Memory B cell (primary cell): ENCODE measurements at regions not wholly inside any gene's neighbourhood (a gene's known extent, or its start where the extent isn't known, plus 50 kb on each side); places are given as distances from the start of the nearest gene placed in this dataset.

ENCODE experiments used
- ATAC-seq: fragments of 150-1000 bp; cut with Tn5 transposase; 2 replicates; pipeline ENCODE4 v1.10.0; 2021; ENCODE audit warnings: low read depth, mild to moderate bottlenecking, moderate library complexity
- DNase-seq, 2 donors: peaks; one replicate each; pipeline ENCODE4 v3.0.0; 2022; ENCODE audit warnings: low spot score in 2 of 2
- H3K27ac Mint-ChIP-seq: one replicate; pipeline ENCODE4 v1.8.0; 2022; ENCODE audit warnings: mild to moderate bottlenecking, moderate library complexity, mixed read lengths
- H3K27me3 Mint-ChIP-seq: one replicate; pipeline ENCODE4 v1.8.0; 2022; ENCODE audit warnings: mixed read lengths
- H3K36me3 Mint-ChIP-seq: one replicate; pipeline ENCODE4 v1.8.0; 2022; ENCODE audit warnings: mild to moderate bottlenecking, mixed read lengths
- H3K4me1 Mint-ChIP-seq: one replicate; pipeline ENCODE4 v1.8.0; 2022; ENCODE audit warnings: mixed read lengths
- H3K4me3 Mint-ChIP-seq: one replicate; pipeline ENCODE4 v1.8.0; 2022; ENCODE audit warnings: mild to moderate bottlenecking, moderate library complexity, mixed read lengths
- H3K9me3 Mint-ChIP-seq: one replicate; pipeline ENCODE4 v1.8.0; 2022; ENCODE audit warnings: mixed read lengths

DNA sequence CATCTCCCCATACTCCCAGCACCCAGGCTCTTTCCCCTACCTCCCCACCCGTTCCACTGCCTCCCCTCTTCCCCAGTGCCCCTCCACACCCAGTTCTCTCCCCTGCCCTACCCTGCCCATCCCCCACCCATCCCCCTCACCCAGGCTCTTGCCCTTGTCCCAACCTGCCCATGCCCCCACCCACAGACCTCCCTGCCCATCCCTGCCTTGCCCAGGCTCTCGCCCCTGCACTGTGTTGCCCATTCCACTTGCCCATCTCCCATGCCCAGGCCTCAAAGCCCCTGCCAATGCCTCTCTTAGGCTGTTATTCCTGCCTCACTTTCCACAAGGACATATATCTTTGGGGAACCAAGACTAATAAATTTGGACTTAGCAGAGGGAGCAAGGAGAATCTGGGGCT lies 262.6 kb upstream of the CXCL12 start:
- H3K27ac Mint-ChIP-seq = no peak overlapping the region

GRCh38 chr10:44647877-44648542 lies 263.1 kb upstream of the CXCL12 start:
- no peak overlapping the region for H3K4me3 Mint-ChIP-seq
- H3K36me3 Mint-ChIP-seq = no peaks in the 10 kb centered on the region
- H3K27ac Mint-ChIP-seq = no peak overlapping the region
- peaks cover 4% of the 10 kb centered on the region for H3K9me3 Mint-ChIP-seq
- H3K27me3 Mint-ChIP-seq = no peaks in the 10 kb centered on the region
- DNase-seq = no peak
- H3K4me1 Mint-ChIP-seq = no peaks in the 10 kb centered on the region
- ATAC-seq = no peak

More for the DNA sequence above, 262.6 kb upstream of the CXCL12 start:
- H3K4me1 Mint-ChIP-seq = no peaks in the 10 kb centered on the region
- DNase-seq (no peak), ATAC-seq (no peak)
- no peaks in the 10 kb centered on the region for H3K36me3 Mint-ChIP-seq
- H3K9me3 Mint-ChIP-seq = peaks cover 4% of the 10 kb centered on the region
- H3K4me3 Mint-ChIP-seq = no peak overlapping the region
- H3K27me3 Mint-ChIP-seq = no peaks in the 10 kb centered on the region

DNA sequence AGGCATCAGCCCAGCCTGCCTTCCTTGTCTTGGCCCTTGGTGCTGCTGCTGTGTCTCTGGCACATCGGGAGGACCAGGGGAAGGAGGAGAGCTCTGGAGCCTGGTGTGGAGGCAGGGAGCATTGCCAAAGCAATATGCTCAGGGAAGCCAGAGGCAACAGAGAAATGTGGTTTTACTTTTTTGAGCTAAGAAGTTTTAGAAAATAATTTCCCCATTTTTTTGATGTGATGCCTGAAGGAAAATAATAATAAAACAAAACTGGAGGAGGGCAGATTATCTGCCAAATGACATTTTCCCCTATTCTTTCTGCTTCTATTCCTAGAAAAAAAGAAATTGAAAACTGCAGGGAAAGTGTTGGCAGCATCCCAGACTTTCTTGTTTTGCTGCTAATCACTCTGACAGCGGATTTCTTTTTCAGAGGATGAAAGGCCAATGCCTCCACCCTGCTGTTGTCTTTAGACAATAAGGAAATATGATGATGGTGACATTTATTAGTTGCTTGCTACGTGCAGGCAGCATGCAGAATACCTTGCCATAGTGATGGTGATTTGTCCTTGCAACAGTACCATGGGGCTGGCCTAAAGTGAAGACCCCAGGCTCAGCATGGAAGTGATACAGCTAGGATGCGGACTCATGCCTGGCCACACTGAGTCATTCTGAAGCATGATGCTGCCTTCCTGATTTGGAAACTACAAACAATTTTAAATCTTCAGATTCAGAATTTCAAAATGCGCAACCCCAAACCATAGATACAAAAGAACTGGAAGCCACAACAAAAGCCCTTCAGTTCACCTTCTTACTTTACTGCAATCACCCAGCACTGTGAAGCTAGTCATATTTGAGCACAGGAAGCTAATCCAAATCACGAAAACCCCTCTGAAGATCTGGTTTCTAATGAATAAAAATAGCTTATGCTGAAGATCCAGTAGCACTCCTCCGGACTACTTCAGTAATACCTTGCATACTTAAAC lies 260.2 kb upstream of the TMEM72 start:
- no peak for ATAC-seq
- no peak for DNase-seq
- Mint-ChIP-seq H3K9me3 (peaks cover 2% of the 10 kb centered on the region), H3K27me3 (no peaks in the 10 kb centered on the region), H3K36me3 (no peaks in the 10 kb centered on the region), H3K4me3 (no peak overlapping the region), H3K4me1 (no peaks in the 10 kb centered on the region), H3K27ac (no peak overlapping the region)

DNA sequence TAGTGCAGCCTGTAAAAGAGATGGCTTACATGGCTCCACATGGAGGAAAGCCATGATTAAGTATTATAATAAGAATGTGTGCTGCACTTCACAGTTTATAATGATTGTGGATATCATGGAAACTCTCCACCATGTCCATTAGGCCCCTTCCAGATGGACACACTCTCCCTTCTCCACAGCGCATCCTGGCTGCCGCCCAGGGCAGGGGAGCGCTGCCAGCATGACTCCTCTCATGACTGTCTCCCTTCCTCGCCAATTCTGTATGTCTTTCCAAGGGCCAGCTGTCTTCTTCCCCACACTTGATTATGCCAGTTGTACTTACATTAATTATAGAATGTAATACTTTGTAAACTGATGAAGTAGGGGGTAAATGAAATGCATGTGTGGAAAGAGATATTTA lies 259.3 kb upstream of the TMEM72 start:
- no peak for ATAC-seq
- Mint-ChIP-seq H3K27me3 (no peaks in the 10 kb centered on the region), H3K4me1 (no peaks in the 10 kb centered on the region), H3K4me3 (no peak overlapping the region), H3K36me3 (no peaks in the 10 kb centered on the region), H3K9me3 (peaks cover 2% of the 10 kb centered on the region), H3K27ac (no peak overlapping the region)
- DNase-seq = no peak

DNA sequence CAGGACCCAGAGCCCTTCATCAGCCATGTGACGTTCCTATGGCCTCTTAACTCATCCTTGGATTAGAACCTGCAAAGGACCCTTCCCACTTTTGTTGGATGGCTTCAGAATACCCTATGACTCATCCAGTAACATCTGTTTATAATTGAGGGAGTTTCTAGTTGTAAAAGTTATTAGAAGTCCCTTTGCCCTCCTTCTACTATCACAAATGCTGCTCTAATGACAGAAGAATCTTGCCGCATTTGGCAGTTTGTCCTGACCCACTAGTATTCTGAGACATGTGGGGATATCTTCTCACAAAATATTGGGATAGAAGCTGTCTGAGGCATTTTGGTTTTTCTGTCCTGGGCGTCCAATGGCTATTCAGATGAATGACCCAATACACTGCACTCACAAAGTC lies 251.8 kb upstream of the TMEM72 start:
- DNase-seq (no peak), ATAC-seq (no peak)
- H3K27ac Mint-ChIP-seq = no peak overlapping the region
- peaks cover 5% of the 10 kb centered on the region for H3K27me3 Mint-ChIP-seq
- no peaks in the 10 kb centered on the region for H3K4me1 Mint-ChIP-seq
- H3K36me3 Mint-ChIP-seq = no peaks in the 10 kb centered on the region
- H3K4me3 Mint-ChIP-seq = no peak overlapping the region
- peaks cover 3% of the 10 kb centered on the region for H3K9me3 Mint-ChIP-seq

DNA sequence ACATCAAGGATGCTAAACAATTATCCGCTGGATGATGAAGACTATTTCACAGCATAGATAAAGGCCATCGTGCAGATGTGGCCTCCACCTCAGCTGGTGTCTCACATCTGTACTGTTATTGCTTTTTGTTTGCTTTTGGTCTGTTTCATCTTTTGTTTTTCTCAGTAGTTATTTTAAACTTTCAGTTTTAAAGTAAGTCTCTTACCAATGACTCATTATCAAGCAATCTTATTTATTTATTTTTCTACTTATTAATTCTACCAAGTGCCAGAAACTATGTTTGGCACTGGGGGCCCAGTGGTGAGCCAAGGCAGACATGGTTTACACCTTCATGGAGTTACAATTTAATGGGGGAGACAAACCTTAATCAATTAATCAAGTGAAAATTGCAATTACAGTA lies 250.9 kb upstream of the TMEM72 start:
- Mint-ChIP-seq H3K27ac (no peak overlapping the region), H3K36me3 (no peaks in the 10 kb centered on the region), H3K4me1 (no peaks in the 10 kb centered on the region), H3K4me3 (no peak overlapping the region), H3K9me3 (peaks cover 3% of the 10 kb centered on the region), H3K27me3 (peaks cover 5% of the 10 kb centered on the region)
- no peak for DNase-seq
- ATAC-seq = no peak

- Mint-ChIP-seq H3K36me3 (no peaks in the 10 kb centered on the region), H3K27me3 (peaks cover 5% of the 10 kb centered on the region), H3K4me3 (no peak overlapping the region), H3K4me1 (no peaks in the 10 kb centered on the region), H3K9me3 (peaks cover 3% of the 10 kb centered on the region), H3K27ac (no peak overlapping the region)
- DNase-seq = no peak
- ATAC-seq = no peak
Measured at GRCh38 chr10:44662051-44662450, 249.1 kb upstream of the TMEM72 start.

GRCh38 chr10:44668336-44668735 lies 242.8 kb upstream of the TMEM72 start:
- peaks cover 8% of the 10 kb centered on the region for H3K9me3 Mint-ChIP-seq
- DNase-seq (no peak), ATAC-seq (no peak)
- no peaks in the 10 kb centered on the region for H3K27me3 Mint-ChIP-seq
- H3K27ac Mint-ChIP-seq = no peak overlapping the region
- no peak overlapping the region for H3K4me3 Mint-ChIP-seq
- no peaks in the 10 kb centered on the region for H3K4me1 Mint-ChIP-seq
- no peaks in the 10 kb centered on the region for H3K36me3 Mint-ChIP-seq

- DNase-seq (no peak), ATAC-seq (no peak)
- H3K9me3 Mint-ChIP-seq = peaks cover 10% of the 10 kb centered on the region
- H3K4me3 Mint-ChIP-seq = no peak overlapping the region
- no peaks in the 10 kb centered on the region for H3K36me3 Mint-ChIP-seq
- H3K4me1 Mint-ChIP-seq = no peaks in the 10 kb centered on the region
- no peak overlapping the region for H3K27ac Mint-ChIP-seq
- H3K27me3 Mint-ChIP-seq = no peaks in the 10 kb centered on the region
Measured at GRCh38 chr10:44671319-44671718, 239.8 kb upstream of the TMEM72 start.

DNA sequence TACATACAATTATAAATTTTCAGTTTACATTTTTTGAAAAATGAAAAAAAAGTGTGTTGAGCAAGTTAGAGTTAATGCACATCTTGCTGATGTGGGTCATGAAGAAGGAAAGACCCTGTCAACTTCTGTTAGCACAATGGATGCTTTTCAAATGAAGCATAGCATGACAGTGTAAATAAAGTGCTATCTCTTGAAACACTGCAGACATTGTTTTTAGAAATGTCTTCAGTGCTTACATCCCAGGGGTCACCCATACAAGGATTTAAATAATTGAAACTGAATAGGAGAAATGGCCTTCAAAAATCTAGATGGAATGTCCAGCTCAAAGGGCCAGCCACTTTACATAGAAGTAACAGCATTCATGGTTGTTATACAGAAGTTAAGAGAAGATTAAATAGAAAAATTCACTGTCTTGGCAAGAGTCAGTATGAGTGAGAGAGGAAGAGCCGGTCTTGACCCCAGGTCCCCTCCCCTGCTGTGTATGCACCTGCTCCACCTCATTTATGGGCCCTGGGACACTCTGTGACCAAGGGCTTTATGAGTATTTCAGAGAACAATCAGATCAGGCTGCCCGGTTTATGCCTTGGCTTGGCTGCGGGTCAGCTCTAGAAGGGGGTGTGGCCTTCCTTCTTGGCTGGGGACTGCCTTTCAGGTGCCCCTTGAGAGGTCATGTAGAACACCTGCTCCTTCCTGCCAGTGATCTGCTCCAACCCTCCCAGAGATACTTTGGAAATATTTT lies 237.7 kb upstream of the TMEM72 start:
- H3K4me3 Mint-ChIP-seq = no peak overlapping the region
- H3K36me3 Mint-ChIP-seq = no peaks in the 10 kb centered on the region
- no peaks in the 10 kb centered on the region for H3K4me1 Mint-ChIP-seq
- H3K27ac Mint-ChIP-seq = no peak overlapping the region
- no peaks in the 10 kb centered on the region for H3K27me3 Mint-ChIP-seq
- peaks cover 10% of the 10 kb centered on the region for H3K9me3 Mint-ChIP-seq
- ATAC-seq (no peak), DNase-seq (no peak)

- Mint-ChIP-seq H3K4me1 (no peaks in the 10 kb centered on the region), H3K4me3 (no peak overlapping the region), H3K36me3 (no peaks in the 10 kb centered on the region), H3K27ac (no peak overlapping the region), H3K9me3 (peaks cover 7% of the 10 kb centered on the region), H3K27me3 (no peaks in the 10 kb centered on the region)
- DNase-seq = no peak
- no peak for ATAC-seq
Measured at GRCh38 chr10:44674536-44675386, 236.4 kb upstream of the TMEM72 start.

DNA sequence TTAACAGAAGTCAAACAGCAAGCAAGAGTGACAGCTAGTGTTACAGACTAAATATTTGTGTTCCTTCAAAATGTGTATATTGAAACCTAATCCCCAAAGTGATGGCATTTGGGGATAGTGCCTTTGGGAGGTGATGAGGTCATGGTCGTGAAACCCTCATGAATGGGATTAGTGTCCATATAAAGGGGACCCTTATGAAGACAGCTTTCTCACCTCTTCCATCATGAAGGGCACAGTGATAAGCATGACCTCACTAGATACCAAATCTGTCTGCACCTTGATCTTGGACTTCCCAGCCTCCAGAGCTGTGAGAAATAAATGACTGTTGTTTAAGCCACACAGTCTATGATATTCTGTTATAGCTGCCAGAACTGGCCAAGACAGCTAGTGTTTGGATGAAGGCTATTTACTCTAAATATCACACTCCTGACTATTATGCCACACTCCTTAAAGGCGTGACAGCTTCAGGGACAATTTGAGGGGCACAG lies 235.7 kb upstream of the TMEM72 start:
- Mint-ChIP-seq H3K4me3 (no peak overlapping the region), H3K9me3 (peaks cover 7% of the 10 kb centered on the region), H3K27me3 (no peaks in the 10 kb centered on the region), H3K36me3 (no peaks in the 10 kb centered on the region), H3K4me1 (no peaks in the 10 kb centered on the region), H3K27ac (no peak overlapping the region)
- DNase-seq (no peak), ATAC-seq (no peak)

- Mint-ChIP-seq H3K4me3 (no peak overlapping the region), H3K4me1 (no peaks in the 10 kb centered on the region), H3K27ac (no peak overlapping the region), H3K36me3 (no peaks in the 10 kb centered on the region), H3K9me3 (no peaks in the 10 kb centered on the region), H3K27me3 (no peaks in the 10 kb centered on the region)
- ATAC-seq (no peak), DNase-seq (no peak)
Measured at GRCh38 chr10:44680764-44681163, 230.4 kb upstream of the TMEM72 start.
